GM13976 (cell line): ENCODE measurements at regions not wholly inside any gene's neighbourhood (a gene's known extent, or its start where the extent isn't known, plus 50 kb on each side); places are given as distances from the start of the nearest gene placed in this dataset.

ENCODE experiments used
- DNase-seq: peaks from one replicate; pipeline ENCODE4 v3.0.0; 2012; ENCODE audit warnings: low spot score
- CTCF ChIP-seq: IDR thresholded peaks from 2 replicates; pipeline ENCODE4 v1.5.1; 2012; ENCODE audit warnings: borderline replicate concordance, mild to moderate bottlenecking; ENCODE audit not compliant: insufficient read depth; ENCODE audit errors: extremely low read depth, missing control alignments, control extremely low read depth
- in situ Hi-C: fragments of 300-500 bp; cut with MboI; formaldehyde crosslinking; loops from one replicate; pipeline ENCODE4 v1.12.0; 2022; ENCODE audit warnings: low sequenced_read_pairs, mixed read lengths, inconsistent platforms; ENCODE audit not compliant: unreplicated experiment

- in situ Hi-C loops = no loop called here
- no peak for DNase-seq
- no peak for TF ChIP-seq CTCF
Observed at GRCh38 chr4:144818136-144818535, 172.2 kb downstream of the HHIP start.

GRCh38 chr4:144819591-144819990 lies 173.6 kb downstream of the HHIP start:
- no peak for TF ChIP-seq CTCF
- in situ Hi-C loops = no loop called here
- DNase-seq = no peak

- TF ChIP-seq CTCF = no peak
- in situ Hi-C loops = no loop called here
- no peak for DNase-seq
Observed at GRCh38 chr4:144820011-144820727, 174.2 kb downstream of the HHIP start.

- no peak for DNase-seq
- in situ Hi-C loops = no loop called here
- no peak for TF ChIP-seq CTCF
Observed at GRCh38 chr4:144820728-144821085, 174.8 kb downstream of the HHIP start.

GRCh38 chr4:144831971-144832370 lies 186.0 kb downstream of the HHIP start:
- in situ Hi-C loops = no loop called here
- TF ChIP-seq CTCF = no peak
- DNase-seq = no peak

- DNase-seq = no peak
- no peak for TF ChIP-seq CTCF
- in situ Hi-C loops = no loop called here
Observed at GRCh38 chr4:144845411-144845810, 199.5 kb downstream of the HHIP start.
